Left lung (tissue), 4 donors: ENCODE measurements at regions not wholly inside any gene's neighbourhood (a gene's known extent, or its start where the extent isn't known, plus 50 kb on each side); places are given as distances from the start of the nearest gene placed in this dataset.
A peak's percentile ranks its signal among the peaks of the same experiment; 100 is the strongest.

Experiments
- ATAC-seq: fragments of 200-7000 bp; cut with Tn5 transposase; one replicate; pipeline ENCODE4 v1.9.1; 2020; ENCODE audit warnings: moderate library complexity
- DNase-seq, 4 donors: peaks; one replicate each; pipeline ENCODE4 v3.0.0-alpha.2; 2013 to 2020
- H3K27ac ChIP-seq, 2 donors: fragments of 200-600 bp; sonication (generic) in 1 of 2; one replicate each; pipeline versions ENCODE4 v1.5.0 to v1.8.0; 2020 to 2021
- H3K27me3 ChIP-seq, 2 donors: fragments of 200-600 bp; sonication (generic) in 1 of 2; one replicate each; pipeline versions ENCODE4 v1.5.0 to v1.8.0; 2020 to 2021
- H3K36me3 ChIP-seq, 2 donors: fragments of 200-600 bp; sonication (generic) in 1 of 2; one replicate each; pipeline versions ENCODE4 v1.5.0 to v1.8.0; 2020 to 2021
- H3K4me1 ChIP-seq, 2 donors: fragments of 200-600 bp; one replicate each; pipeline ENCODE4 v1.8.0; 2021
- H3K4me3 ChIP-seq, 2 donors: fragments of 200-600 bp; sonication (generic) in 1 of 2; one replicate each; pipeline versions ENCODE4 v1.5.0 to v1.8.0; 2020 to 2021; ENCODE audit warnings: mild to moderate bottlenecking in 1 of 2
- H3K9me3 ChIP-seq, 2 donors: fragments of 200-600 bp; sonication (generic) in 1 of 2; one replicate each; pipeline versions ENCODE4 v1.5.0 to v1.8.0; 2020 to 2021
- CTCF ChIP-seq, 2 donors: fragments of 200-600 bp; sonication (generic) in 1 of 2; IDR thresholded peaks; one replicate each; pipeline versions ENCODE4 v1.5.0 to v1.8.0; 2021; ENCODE audit warnings: antibody characterized with exemption in 2 of 2
- intact Hi-C, 2 donors: fragments of 100-400 bp; cut with DNase I; formaldehyde crosslinking; loops; one replicate each; pipeline versions ENCODE4 v1.11.2 to v1.14.2; 2022
- donor health status: DM: no; HTN: yes; CAD: no.
- donor health status: DM: no; HTN: no; CAD: no.

- no peaks in the 10 kb centered on the region for H3K36me3 ChIP-seq
- H3K4me3 ChIP-seq, result no peak overlapping the region
- no peaks in the 10 kb centered on the region for H3K9me3 ChIP-seq
- H3K27me3 ChIP-seq, result no peaks in the 10 kb centered on the region
- intact Hi-C loops, result no loop called here
- no peak for TF ChIP-seq CTCF (IDR thresholded peaks at IDR 0.05)
- DNase-seq (peak in 1 of 4 donors; percentile 69), ATAC-seq (peak; percentile 70)
- H3K27ac ChIP-seq, result peak overlapping the region in 1 of 2 donors; percentile 20
- H3K4me1 ChIP-seq, result peaks cover 0 to 9% of the 10 kb centered on the region in 2 donors
These were observed 332.7 kb upstream of the THBS1 start for GRCh38 chr15:39248204-39248603.

- intact Hi-C loops, result no loop called here
- Histone ChIP-seq H3K27me3 (peaks cover 0 to 8% of the 10 kb centered on the region in 2 donors), H3K4me1 (peaks cover 0 to 9% of the 10 kb centered on the region in 2 donors), H3K9me3 (no peaks in the 10 kb centered on the region), H3K36me3 (no peaks in the 10 kb centered on the region), H3K27ac (no peak overlapping the region), H3K4me3 (no peak overlapping the region)
- TF ChIP-seq CTCF (IDR thresholded peaks at IDR 0.05), result no peak
- no peak for DNase-seq
- no peak for ATAC-seq
These were observed 330.9 kb upstream of the THBS1 start for GRCh38 chr15:39250001-39250400.

- Histone ChIP-seq H3K4me3 (no peak overlapping the region), H3K27ac (no peak overlapping the region), H3K4me1 (peaks cover 0 to 9% of the 10 kb centered on the region in 2 donors), H3K36me3 (no peaks in the 10 kb centered on the region), H3K27me3 (peaks cover 0 to 8% of the 10 kb centered on the region in 2 donors), H3K9me3 (no peaks in the 10 kb centered on the region)
- no peak for DNase-seq
- ATAC-seq, result peak; percentile 66
- intact Hi-C loops, result no loop called here
- TF ChIP-seq CTCF (IDR thresholded peaks at IDR 0.05), result no peak
These were observed 330.3 kb upstream of the THBS1 start for GRCh38 chr15:39250460-39251186.

- Histone ChIP-seq H3K27me3 (peaks cover 0 to 8% of the 10 kb centered on the region in 2 donors), H3K9me3 (no peaks in the 10 kb centered on the region), H3K4me1 (peaks cover 0 to 9% of the 10 kb centered on the region in 2 donors), H3K36me3 (no peaks in the 10 kb centered on the region), H3K4me3 (no peak overlapping the region), H3K27ac (no peak overlapping the region)
- TF ChIP-seq CTCF (IDR thresholded peaks at IDR 0.05), result no peak
- ATAC-seq, result peak; percentile 65
- intact Hi-C loops, result no loop called here
- no peak for DNase-seq
These were observed 329.3 kb upstream of the THBS1 start for GRCh38 chr15:39251413-39252133.

GRCh38 chr15:39252134-39252470 lies 328.8 kb upstream of the THBS1 start:
- DNase-seq, result no peak
- TF ChIP-seq CTCF (IDR thresholded peaks at IDR 0.05), result no peak
- peaks cover 0 to 9% of the 10 kb centered on the region in 2 donors for H3K4me1 ChIP-seq
- H3K27ac ChIP-seq, result no peak overlapping the region
- no peaks in the 10 kb centered on the region for H3K36me3 ChIP-seq
- H3K9me3 ChIP-seq, result no peaks in the 10 kb centered on the region
- peaks cover 0 to 8% of the 10 kb centered on the region in 2 donors for H3K27me3 ChIP-seq
- H3K4me3 ChIP-seq, result no peak overlapping the region
- ATAC-seq, result no peak
- intact Hi-C loops, result no loop called here
